SK-N-SH (cell line): ENCODE measurements at regions not wholly inside any gene's neighbourhood (a gene's known extent, or its start where the extent isn't known, plus 50 kb on each side); places are given as distances from the start of the nearest gene placed in this dataset.

ENCODE experiments used
- CTCF ChIA-PET: fragments of 300-600, 350-600 bp; formaldehyde crosslinking; extraction: SDS; loops from one replicate; lab custom pipeline; 2021; lab: Yijun Ruan, JAX
- POLR2A ChIA-PET: fragments of 350-600 bp; sonication (Branson Sonifier 250); formaldehyde crosslinking; extraction: SDS; loops from one replicate; lab custom pipeline; 2020; ENCODE audit warnings: antibody characterized with exemption, inconsistent platforms; lab: Yijun Ruan, JAX
- DNase-seq: peaks from one replicate; pipeline ENCODE4 v3.0.0; 2012
- H2AFZ ChIP-seq: fragments of 200-600 bp; sonication (generic); 2 replicates; pipeline ENCODE4 v1.8.1; 2016; ENCODE audit warnings: antibody characterized with exemption, mild to moderate bottlenecking, low read depth
- H3F3A ChIP-seq: fragments of 200-600 bp; sonication (generic); replicated peaks from 2 replicates; pipeline ENCODE3; 2016; ENCODE audit warnings: antibody characterized with exemption, mild to moderate bottlenecking; ENCODE audit not compliant: insufficient read depth
- H3K27ac ChIP-seq, 2 experiments: fragments of 200-500 bp in 1 of 2; fragments of 200-600 bp in 1 of 2; sonication (Bioruptor generic) in 1 of 2; sonication (generic), shearing (Covaris generic) in 1 of 2; 2 replicates each; pipeline versions ENCODE4 v1.5.1 to v1.6.1; 2014 to 2016; ENCODE audit warnings: low read depth in 2 of 2, inconsistent platforms in 1 of 2, low read length in 1 of 2, mild to moderate bottlenecking in 1 of 2, mixed read lengths in 1 of 2
- H3K27me3 ChIP-seq: fragments of 200-600 bp; sonication (generic), shearing (Covaris generic); 2 replicates; pipeline ENCODE4 v1.6.1; 2016; ENCODE audit warnings: mixed run types; ENCODE audit not compliant: insufficient read depth
- H3K36me3 ChIP-seq, 2 experiments: fragments of 200-500 bp in 1 of 2; fragments of 200-600 bp in 1 of 2; sonication (Bioruptor generic) in 1 of 2; sonication (generic) in 1 of 2; replicated peaks in 1 of 2; 2 replicates each; pipeline versions ENCODE3 to v1.5.1; 2014 to 2016; ENCODE audit warnings: low read length in 1 of 2, mild to moderate bottlenecking in 1 of 2; ENCODE audit not compliant: insufficient read depth in 2 of 2, control insufficient read depth in 1 of 2
- H3K4me1 ChIP-seq, 2 experiments: fragments of 200-500 bp in 1 of 2; fragments of 200-600 bp in 1 of 2; sonication (Bioruptor generic) in 1 of 2; sonication (generic), shearing (Covaris generic) in 1 of 2; 2 replicates each; pipeline versions ENCODE4 v1.5.1 to v1.6.1; 2014 to 2016; ENCODE audit warnings: low read depth in 1 of 2, low read length in 1 of 2, mixed run types in 1 of 2; ENCODE audit not compliant: insufficient read depth in 2 of 2, control insufficient read depth in 1 of 2
- H3K4me2 ChIP-seq: fragments of 200-600 bp; sonication (generic), shearing (Covaris generic); 2 replicates; pipeline ENCODE4 v1.6.1; 2017; ENCODE audit warnings: mixed run types
- H3K4me3 ChIP-seq, 2 experiments: fragments of 200-500 bp in 1 of 2; fragments of 200-600 bp in 1 of 2; sonication (Bioruptor generic) in 1 of 2; sonication (generic), shearing (Covaris generic) in 1 of 2; 2 replicates each; pipeline versions ENCODE4 v1.5.1 to v1.8.1; 2014 to 2016; ENCODE audit warnings: low read depth in 2 of 2, inconsistent platforms in 1 of 2, low read length in 1 of 2, mild to moderate bottlenecking in 1 of 2, mixed read lengths in 1 of 2, moderate library complexity in 1 of 2
- H3K79me2 ChIP-seq: fragments of 200-600 bp; sonication (generic); 2 replicates; pipeline ENCODE4 v1.8.1; 2017; ENCODE audit warnings: mild to moderate bottlenecking; ENCODE audit not compliant: insufficient read depth
- H3K9ac ChIP-seq: fragments of 200-600 bp; sonication (generic); 2 replicates; pipeline ENCODE4 v1.6.1; 2017; ENCODE audit warnings: mixed run types
- H3K9me2 ChIP-seq: fragments of 200-600 bp; sonication (generic); 2 replicates; pipeline ENCODE4 v1.6.1; 2017; ENCODE audit warnings: mixed run types
- H3K9me3 ChIP-seq: fragments of 200-600 bp; sonication (generic); 2 replicates; pipeline ENCODE4 v1.6.1; 2017; ENCODE audit warnings: mixed run types, mild to moderate bottlenecking, moderate library complexity
- H4K20me1 ChIP-seq: fragments of 200-600 bp; sonication (generic); 2 replicates; pipeline ENCODE4 v1.6.1; 2017; ENCODE audit warnings: mild to moderate bottlenecking, mixed run types; ENCODE audit not compliant: insufficient read depth
- FOSL2 ChIP-seq: IDR thresholded peaks from 2 replicates; pipeline ENCODE4 v1.4.0; 2012; ENCODE audit warnings: low read depth, mild to moderate bottlenecking, moderate library complexity, borderline replicate concordance
- GABPA ChIP-seq: IDR thresholded peaks from 2 replicates; pipeline ENCODE4 v1.4.0; 2012; ENCODE audit warnings: low read depth, mild to moderate bottlenecking
- GATA2 ChIP-seq: sonication (generic); formaldehyde crosslinking; IDR thresholded peaks from 2 replicates; pipeline ENCODE4 v1.5.0; 2020; ENCODE audit warnings: mild to moderate bottlenecking, missing genetic modification reagents
- MEF2A ChIP-seq: IDR thresholded peaks from 2 replicates; pipeline ENCODE4 v1.4.0; 2012; ENCODE audit warnings: low read depth, borderline replicate concordance
- POLR2AphosphoS5 ChIP-seq: IDR thresholded peaks from 2 replicates; pipeline ENCODE4 v1.6.1; 2012; ENCODE audit warnings: low read depth, low read length
- RAD21 ChIP-seq: IDR thresholded peaks from 2 replicates; pipeline ENCODE4 v1.6.1; 2012; ENCODE audit warnings: mild to moderate bottlenecking, low read length
- WGBS: methylation state at CpG from one replicate; pipeline ENCODE4 v1.1.6; 2017; ENCODE audit warnings: low lambda C conversion rate; 5-methylcytosine and 5-hydroxymethylcytosine counted together
- TF ChIP-seq, protein P1 (sequence below): fragments of 150-350 bp; IDR thresholded peaks from 2 replicates; pipeline ENCODE4 v1.6.1; 2017; ENCODE audit warnings: antibody characterized with exemption, low read length, low read depth, borderline replicate concordance
- TF ChIP-seq, protein P2 (sequence below): fragments of 150-350 bp; IDR thresholded peaks from 2 replicates; pipeline ENCODE4 v1.6.1; 2016; ENCODE audit warnings: mild to moderate bottlenecking, low read depth, low read length
- TF ChIP-seq, protein P3 (sequence below): IDR thresholded peaks from 2 replicates; pipeline ENCODE4 v1.4.0; 2012; ENCODE audit warnings: low read depth, borderline replicate concordance

DNA sequence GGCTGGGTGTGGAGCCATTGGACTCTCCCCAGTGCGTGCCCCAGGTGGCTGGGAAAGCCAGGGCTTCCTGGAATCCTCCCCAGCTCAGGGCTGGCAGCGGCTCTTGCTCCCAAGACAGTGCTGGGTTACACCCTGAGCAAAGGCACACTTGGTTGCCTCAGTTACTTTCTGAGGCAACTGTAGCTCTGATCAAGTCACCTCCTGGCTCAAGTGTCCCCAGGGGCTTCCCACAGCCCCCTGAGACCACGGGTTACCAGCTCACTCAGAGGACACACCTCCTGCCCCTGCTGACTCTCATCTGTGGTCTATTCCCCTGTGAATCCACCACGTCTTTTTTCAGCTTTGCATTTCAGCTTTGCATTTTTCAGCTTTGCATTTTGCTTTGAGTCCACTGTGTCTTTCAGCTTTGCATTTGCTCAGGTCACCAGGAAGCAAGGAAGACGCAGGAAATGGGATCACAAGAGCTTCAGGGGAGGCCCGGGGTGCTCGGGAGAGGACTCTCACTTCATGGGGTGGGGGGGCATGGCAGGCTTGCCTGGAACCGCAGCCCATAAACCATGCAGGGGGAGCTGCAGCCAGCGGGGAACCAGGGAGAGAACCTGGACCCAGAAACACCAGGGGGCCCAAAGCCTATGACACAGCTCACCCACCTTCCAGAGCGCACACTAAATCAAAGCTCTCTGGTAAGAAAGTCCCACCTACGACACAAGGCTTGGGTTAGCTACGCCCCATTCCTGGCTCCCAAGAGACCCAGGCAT is 138.0 kb upstream of the ASB18 start:
- ChIA-PET CTCF (no interaction called here), POLR2A (interaction anchor here (0.6 kb wide), 1 partner anchor 51 kb away, joined by 3 read pairs; no protein-coding TSS in a partner anchor)
- H3F3A ChIP-seq = no peaks in the 10 kb centered on the region
- WGBS = 40% methylated on average over 12 of the region's 12 CpGs
- H3K9ac ChIP-seq = no peak overlapping the region
- H3K27ac ChIP-seq = no peak overlapping the region
- H4K20me1 ChIP-seq = no peaks in the 10 kb centered on the region
- no peaks in the 10 kb centered on the region for H3K27me3 ChIP-seq
- no peaks in the 10 kb centered on the region for H3K79me2 ChIP-seq
- no peaks in the 10 kb centered on the region for H3K9me3 ChIP-seq
- DNase-seq = no peak
- no peaks in the 10 kb centered on the region for H3K36me3 ChIP-seq
- no peak overlapping the region for H3K4me2 ChIP-seq
- no peak for TF ChIP-seq GATA2
- no peaks in the 10 kb centered on the region for H3K9me2 ChIP-seq
- no peaks in the 10 kb centered on the region for H3K4me1 ChIP-seq
- no peak overlapping the region for H3K4me3 ChIP-seq
- no peak overlapping the region for H2AFZ ChIP-seq

DNA sequence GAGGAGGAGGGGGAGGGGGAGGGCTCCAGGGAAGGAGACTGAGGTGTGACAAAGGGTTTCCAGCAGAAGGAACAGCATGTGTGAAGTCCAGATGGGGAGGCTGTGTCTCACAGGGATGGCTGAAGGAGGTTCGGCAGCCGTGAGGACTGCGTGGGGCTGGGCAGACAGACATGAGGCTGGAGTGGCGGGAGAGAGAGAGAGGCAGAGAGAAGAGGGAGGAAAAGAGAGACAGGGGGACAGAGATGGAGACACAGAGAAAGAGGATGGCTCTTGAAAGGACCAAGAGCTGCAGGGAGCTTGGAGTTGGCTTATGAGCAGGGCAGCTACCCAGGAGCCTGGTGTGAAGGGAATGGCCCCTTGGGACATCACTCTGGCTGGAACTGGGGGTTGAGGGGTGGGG is 138.9 kb upstream of the ASB18 start:
- Histone ChIP-seq H3K27ac (no peak overlapping the region), H3K4me3 (no peak overlapping the region), H3K9me2 (no peaks in the 10 kb centered on the region), H3F3A (no peaks in the 10 kb centered on the region), H3K9me3 (no peaks in the 10 kb centered on the region), H2AFZ (no peak overlapping the region), H4K20me1 (no peaks in the 10 kb centered on the region), H3K27me3 (no peaks in the 10 kb centered on the region), H3K4me1 (no peaks in the 10 kb centered on the region), H3K4me2 (no peak overlapping the region), H3K9ac (no peak overlapping the region), H3K36me3 (no peaks in the 10 kb centered on the region), H3K79me2 (no peaks in the 10 kb centered on the region)
- WGBS = 69% methylated on average over 4 of the region's 4 CpGs
- no peak for DNase-seq
- CTCF ChIA-PET = no interaction called here
- POLR2A ChIA-PET = no interaction called here
- TF ChIP-seq FOSL2 (no peak), MEF2A (no peak), POLR2AphosphoS5 (no peak), GABPA (no peak), RAD21 (no peak)
- TF ChIP-seq, protein P1, sequence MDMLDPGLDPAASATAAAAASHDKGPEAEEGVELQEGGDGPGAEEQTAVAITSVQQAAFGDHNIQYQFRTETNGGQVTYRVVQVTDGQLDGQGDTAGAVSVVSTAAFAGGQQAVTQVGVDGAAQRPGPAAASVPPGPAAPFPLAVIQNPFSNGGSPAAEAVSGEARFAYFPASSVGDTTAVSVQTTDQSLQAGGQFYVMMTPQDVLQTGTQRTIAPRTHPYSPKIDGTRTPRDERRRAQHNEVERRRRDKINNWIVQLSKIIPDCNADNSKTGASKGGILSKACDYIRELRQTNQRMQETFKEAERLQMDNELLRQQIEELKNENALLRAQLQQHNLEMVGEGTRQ = no peak
- TF ChIP-seq, protein P2, sequence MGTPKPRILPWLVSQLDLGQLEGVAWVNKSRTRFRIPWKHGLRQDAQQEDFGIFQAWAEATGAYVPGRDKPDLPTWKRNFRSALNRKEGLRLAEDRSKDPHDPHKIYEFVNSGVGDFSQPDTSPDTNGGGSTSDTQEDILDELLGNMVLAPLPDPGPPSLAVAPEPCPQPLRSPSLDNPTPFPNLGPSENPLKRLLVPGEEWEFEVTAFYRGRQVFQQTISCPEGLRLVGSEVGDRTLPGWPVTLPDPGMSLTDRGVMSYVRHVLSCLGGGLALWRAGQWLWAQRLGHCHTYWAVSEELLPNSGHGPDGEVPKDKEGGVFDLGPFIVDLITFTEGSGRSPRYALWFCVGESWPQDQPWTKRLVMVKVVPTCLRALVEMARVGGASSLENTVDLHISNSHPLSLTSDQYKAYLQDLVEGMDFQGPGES = no peak
- TF ChIP-seq, protein P3, sequence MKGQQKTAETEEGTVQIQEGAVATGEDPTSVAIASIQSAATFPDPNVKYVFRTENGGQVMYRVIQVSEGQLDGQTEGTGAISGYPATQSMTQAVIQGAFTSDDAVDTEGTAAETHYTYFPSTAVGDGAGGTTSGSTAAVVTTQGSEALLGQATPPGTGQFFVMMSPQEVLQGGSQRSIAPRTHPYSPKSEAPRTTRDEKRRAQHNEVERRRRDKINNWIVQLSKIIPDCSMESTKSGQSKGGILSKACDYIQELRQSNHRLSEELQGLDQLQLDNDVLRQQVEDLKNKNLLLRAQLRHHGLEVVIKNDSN = no peak
